Aorta (tissue), 5 donors: ENCODE measurements at regions not wholly inside any gene's neighbourhood (a gene's known extent, or its start where the extent isn't known, plus 50 kb on each side); places are given as distances from the start of the nearest gene placed in this dataset.
"Not testable (repeated sequence)": the region's sequence is repeated elsewhere in the genome, so short reads cannot be mapped to it uniquely, and the experiment has no call there.

Experiments
- ATAC-seq: fragments of 200-7000 bp; cut with Tn5 transposase; one replicate; pipeline ENCODE4 v1.9.1; 2022; ENCODE audit warnings: moderate library complexity; ENCODE audit not compliant: low FRiP score
- DNase-seq, 2 donors: peaks; one replicate each; pipeline ENCODE4 v3.0.0-alpha.2; 2020
- H3K27ac ChIP-seq, 2 donors: one replicate each; pipeline ENCODE4 v1.5.1; 2013; ENCODE audit warnings: low read length in 2 of 2, mild to moderate bottlenecking in 2 of 2, moderate library complexity in 2 of 2, control low read depth in 1 of 2, inconsistent platforms in 1 of 2, low read depth in 1 of 2
- H3K27me3 ChIP-seq, 2 donors: one replicate each; pipeline ENCODE4 v1.6.1; 2013; ENCODE audit warnings: control low read depth in 1 of 2, low read length in 1 of 2, mild to moderate bottlenecking in 1 of 2, moderate library complexity in 1 of 2; ENCODE audit not compliant: insufficient read depth in 2 of 2, control insufficient read depth in 1 of 2
- H3K36me3 ChIP-seq, 2 donors: one replicate each; pipeline ENCODE4 v1.6.1; 2013; ENCODE audit warnings: control low read depth in 1 of 2, low read length in 1 of 2, mild to moderate bottlenecking in 1 of 2; ENCODE audit not compliant: insufficient read depth in 2 of 2, control insufficient read depth in 1 of 2
- H3K4me1 ChIP-seq, 2 donors: one replicate each; pipeline ENCODE4 v1.6.1; 2013; ENCODE audit warnings: low read length in 2 of 2, control low read depth in 1 of 2, mild to moderate bottlenecking in 1 of 2, moderate library complexity in 1 of 2; ENCODE audit not compliant: insufficient read depth in 2 of 2, control insufficient read depth in 1 of 2
- H3K4me3 ChIP-seq, 2 donors: one replicate each; pipeline ENCODE4 v1.5.1; 2013; ENCODE audit warnings: low read length in 2 of 2, control low read depth in 1 of 2, mild to moderate bottlenecking in 1 of 2
- H3K9me3 ChIP-seq: one replicate; pipeline ENCODE4 v1.6.1; 2013; ENCODE audit warnings: mild to moderate bottlenecking, low read length; ENCODE audit not compliant: control insufficient read depth
- WGBS, 2 donors: extraction: QIAGEN DNeasy Blood & Tissue Kit; methylation state at CpG; one replicate each; pipeline ENCODE4 v1.1.7; 2013; 5-methylcytosine and 5-hydroxymethylcytosine counted together
- intact Hi-C, 2 donors: fragments of 100-400 bp; cut with DNase I; formaldehyde crosslinking; loops; one replicate each; pipeline versions ENCODE4 v1.14.2 to v1.15.0; 2022
- donor health status: healthy with polysubstance abuse.
- donor health status: Bipolar disorder and iron deficiency.
- donor health status: DM: no; HTN: no; CAD: no.
- donor health status: DM: no; HTN: no; CAD: no.
- donor health status: DM: yes; HTN: yes; CAD: no.

- intact Hi-C loops, H3K4me1 ChIP-seq, H3K27me3 ChIP-seq, H3K4me3 ChIP-seq, H3K9me3 ChIP-seq, H3K27ac ChIP-seq, H3K36me3 ChIP-seq, ATAC-seq, DNase-seq: not testable (repeated sequence)
- WGBS, 2 donors, result 91 to 93% methylated on average over 3 of the region's 3 CpGs
These were observed 94.3 kb downstream of the KCNJ12 start for GRCh38 chr17:21470422-21470821.

- H3K27me3 ChIP-seq, result no peaks in the 10 kb centered on the region
- no peaks in the 10 kb centered on the region for H3K9me3 ChIP-seq
- no peak for DNase-seq
- no peaks in the 10 kb centered on the region for H3K36me3 ChIP-seq
- ATAC-seq, result no peak
- intact Hi-C loops, result no loop called here
- no peak overlapping the region for H3K27ac ChIP-seq
- H3K4me1 ChIP-seq, result no peaks in the 10 kb centered on the region
- 85 to 94% methylated on average over 1 of the region's 1 CpG for WGBS, 2 donors
- no peak overlapping the region for H3K4me3 ChIP-seq
These were observed 94.7 kb downstream of the KCNJ12 start for GRCh38 chr17:21470861-21471260.

- Histone ChIP-seq H3K4me1 (no peaks in the 10 kb centered on the region), H3K27me3 (no peaks in the 10 kb centered on the region), H3K9me3 (peaks cover 5% of the 10 kb centered on the region), H3K4me3 (no peak overlapping the region), H3K36me3 (no peaks in the 10 kb centered on the region), H3K27ac (no peak overlapping the region)
- intact Hi-C loops, result no loop called here
- ATAC-seq (no peak), DNase-seq (no peak)
- 49 to 68% methylated on average over 5 of the region's 5 CpGs for WGBS, 2 donors
These were observed 98.7 kb downstream of the KCNJ12 start for GRCh38 chr17:21474815-21475214.

GRCh38 chr17:21475571-21475970 lies 99.4 kb downstream of the KCNJ12 start:
- Histone ChIP-seq H3K27me3 (no peaks in the 10 kb centered on the region), H3K9me3 (peaks cover 5% of the 10 kb centered on the region), H3K36me3 (no peaks in the 10 kb centered on the region), H3K4me3 (no peak overlapping the region), H3K4me1 (no peaks in the 10 kb centered on the region), H3K27ac (no peak overlapping the region)
- ATAC-seq, result no peak
- intact Hi-C loops, result no loop called here
- 75 to 79% methylated on average over 8 of the region's 8 CpGs for WGBS, 2 donors
- no peak for DNase-seq

GRCh38 chr17:21476867-21477266 lies 100.7 kb downstream of the KCNJ12 start:
- no peak overlapping the region for H3K27ac ChIP-seq
- no peaks in the 10 kb centered on the region for H3K4me1 ChIP-seq
- peaks cover 5% of the 10 kb centered on the region for H3K9me3 ChIP-seq
- DNase-seq (no peak), ATAC-seq (no peak)
- H3K4me3 ChIP-seq, result no peak overlapping the region
- intact Hi-C loops, result no loop called here
- no peaks in the 10 kb centered on the region for H3K36me3 ChIP-seq
- H3K27me3 ChIP-seq, result no peaks in the 10 kb centered on the region
- 79 to 86% methylated on average over 10 to 11 of the region's 11 CpGs for WGBS, 2 donors

GRCh38 chr17:21482189-21482865 lies 106.2 kb downstream of the KCNJ12 start:
- Histone ChIP-seq H3K4me3 (no peak overlapping the region), H3K27ac (no peak overlapping the region), H3K27me3 (no peaks in the 10 kb centered on the region), H3K4me1 (no peaks in the 10 kb centered on the region), H3K36me3 (no peaks in the 10 kb centered on the region), H3K9me3 (peaks cover 5% of the 10 kb centered on the region)
- no peak for DNase-seq
- ATAC-seq, result no peak
- WGBS, 2 donors, result 40 to 43% methylated on average over 9 of the region's 9 CpGs
- intact Hi-C loops, result no loop called here

- H3K27ac ChIP-seq, ATAC-seq, H3K4me3 ChIP-seq, H3K36me3 ChIP-seq, DNase-seq, H3K4me1 ChIP-seq, H3K9me3 ChIP-seq, H3K27me3 ChIP-seq, intact Hi-C loops: not testable (repeated sequence)
- 29 to 54% methylated on average over 2 of the region's 2 CpGs for WGBS, 2 donors
These were observed 111.9 kb downstream of the KCNJ12 start for GRCh38 chr17:21488043-21488442.

- Histone ChIP-seq H3K27ac (no peak overlapping the region), H3K4me1 (no peaks in the 10 kb centered on the region), H3K9me3 (no peaks in the 10 kb centered on the region), H3K27me3 (no peaks in the 10 kb centered on the region), H3K36me3 (no peaks in the 10 kb centered on the region), H3K4me3 (no peak overlapping the region)
- DNase-seq, result no peak
- ATAC-seq, result no peak
- WGBS, 2 donors, result 92 to 96% methylated on average over 10 of the region's 10 CpGs
- intact Hi-C loops, result no loop called here
These were observed 117.8 kb downstream of the KCNJ12 start for GRCh38 chr17:21493993-21494392.

GRCh38 chr17:21495281-21495680 lies 119.1 kb downstream of the KCNJ12 start:
- no peaks in the 10 kb centered on the region for H3K36me3 ChIP-seq
- H3K27me3 ChIP-seq, result no peaks in the 10 kb centered on the region
- ATAC-seq (no peak), DNase-seq (no peak)
- no peaks in the 10 kb centered on the region for H3K4me1 ChIP-seq
- no peaks in the 10 kb centered on the region for H3K9me3 ChIP-seq
- intact Hi-C loops, result no loop called here
- 81% methylated on average over 8 of the region's 8 CpGs for WGBS, 2 donors
- H3K4me3 ChIP-seq, result no peak overlapping the region
- H3K27ac ChIP-seq, result no peak overlapping the region
